SK-N-DZ (cell line): ENCODE measurements at regions not wholly inside any gene's neighbourhood (a gene's known extent, or its start where the extent isn't known, plus 50 kb on each side); places are given as distances from the start of the nearest gene placed in this dataset.
"Not testable (repeated sequence)": the region's sequence is repeated elsewhere in the genome, so short reads cannot be mapped to it uniquely, and the experiment has no call there.

Source experiments
- DNase-seq: peaks from one replicate; pipeline ENCODE4 v3.0.0-alpha.2; 2015; ENCODE audit warnings: low spot score

GRCh38 chr2:58694114-58694513, 453.0 kb upstream of the FANCL start:
- not testable (repeated sequence) for DNase-seq

DNA sequence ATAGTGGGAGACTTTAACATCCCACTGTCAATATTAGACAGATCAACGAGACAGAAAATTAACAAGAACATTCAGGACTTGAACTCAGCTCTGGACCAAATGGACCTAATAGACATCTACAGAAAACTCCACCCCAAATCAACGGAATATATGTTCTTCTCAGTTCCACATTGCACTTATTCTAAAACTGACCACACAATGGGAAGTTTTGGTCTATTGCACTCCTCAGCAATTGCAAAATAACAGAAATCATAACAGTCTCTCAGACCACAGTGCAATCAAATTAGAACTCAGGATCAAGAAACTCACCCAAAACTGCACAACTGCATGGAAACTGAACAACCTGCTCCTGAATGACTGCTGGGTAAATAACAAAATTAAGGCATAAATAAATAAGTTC, 449.9 kb upstream of the FANCL start:
- DNase-seq: not testable (repeated sequence)

DNA sequence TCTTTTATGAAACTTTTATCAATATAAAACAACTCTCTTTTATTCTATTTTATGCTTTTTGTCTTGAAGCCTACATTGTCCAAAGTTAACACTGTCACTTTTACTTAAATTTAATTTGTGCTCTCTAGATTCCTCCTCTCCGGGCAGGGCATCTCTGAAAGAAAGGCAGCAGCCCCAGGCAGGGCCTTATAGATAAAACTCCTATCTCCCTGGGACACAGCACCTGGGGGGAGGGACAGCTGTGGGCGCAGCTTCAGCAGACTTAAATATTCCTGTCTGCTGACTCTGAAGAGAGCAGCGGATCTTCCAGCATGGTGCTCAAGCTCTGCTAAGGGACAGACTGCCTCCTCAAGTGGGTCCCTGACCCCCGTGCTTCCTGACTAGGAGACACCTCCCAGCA, 447.7 kb upstream of the FANCL start:
- no peak for DNase-seq

- no peak for DNase-seq
Measured at GRCh38 chr2:58686776-58687175, 445.7 kb upstream of the FANCL start.

DNA sequence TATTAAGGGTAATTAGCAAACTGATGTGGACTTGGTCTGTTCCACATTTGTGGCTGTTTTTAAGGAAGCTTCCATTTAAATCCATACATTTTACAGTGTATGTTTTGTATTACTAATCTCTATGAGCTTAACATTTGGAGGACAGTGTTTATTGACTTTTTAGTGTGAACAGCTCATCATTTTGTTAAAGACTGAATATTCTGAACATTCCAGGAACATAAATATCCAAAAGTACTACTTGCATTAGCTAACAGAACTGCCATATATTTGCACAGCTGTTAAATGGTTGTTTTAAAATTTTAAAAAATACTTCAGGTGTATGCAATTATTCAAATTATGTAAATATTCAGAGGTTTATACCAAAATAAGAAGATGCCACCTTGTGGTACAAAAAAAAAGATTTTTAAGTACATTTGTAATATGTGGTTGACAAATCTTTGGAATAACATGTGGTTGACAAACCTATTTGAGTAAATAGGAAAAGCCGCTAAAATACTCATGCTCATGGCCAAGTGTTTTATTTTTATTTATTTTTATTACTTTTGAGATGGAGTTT, 439.7 kb upstream of the FANCL start:
- no peak for DNase-seq

GRCh38 chr2:58677748-58678147, 436.6 kb upstream of the FANCL start:
- no peak for DNase-seq

- DNase-seq: no peak
Measured at GRCh38 chr2:58671675-58672074, 430.6 kb upstream of the FANCL start.

DNA sequence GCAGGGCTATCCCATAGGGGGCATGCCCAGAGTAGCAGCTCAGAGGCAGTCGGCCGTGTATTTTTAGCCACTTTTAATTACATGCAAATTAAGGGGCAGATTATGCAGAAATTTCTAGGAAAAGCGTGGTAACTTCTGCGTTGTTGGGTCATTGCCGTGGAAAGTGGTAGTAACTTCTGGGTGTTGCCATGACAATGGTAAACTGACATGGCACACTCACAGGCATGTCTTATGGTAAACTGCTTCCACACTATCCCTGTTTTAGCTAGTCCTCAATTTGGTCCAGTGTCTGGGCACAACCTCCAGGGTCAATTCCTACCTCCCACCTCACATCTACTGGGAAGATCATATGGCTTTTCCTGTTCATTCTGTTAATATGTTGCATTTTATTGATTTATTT, 428.9 kb upstream of the FANCL start:
- no peak for DNase-seq

DNA sequence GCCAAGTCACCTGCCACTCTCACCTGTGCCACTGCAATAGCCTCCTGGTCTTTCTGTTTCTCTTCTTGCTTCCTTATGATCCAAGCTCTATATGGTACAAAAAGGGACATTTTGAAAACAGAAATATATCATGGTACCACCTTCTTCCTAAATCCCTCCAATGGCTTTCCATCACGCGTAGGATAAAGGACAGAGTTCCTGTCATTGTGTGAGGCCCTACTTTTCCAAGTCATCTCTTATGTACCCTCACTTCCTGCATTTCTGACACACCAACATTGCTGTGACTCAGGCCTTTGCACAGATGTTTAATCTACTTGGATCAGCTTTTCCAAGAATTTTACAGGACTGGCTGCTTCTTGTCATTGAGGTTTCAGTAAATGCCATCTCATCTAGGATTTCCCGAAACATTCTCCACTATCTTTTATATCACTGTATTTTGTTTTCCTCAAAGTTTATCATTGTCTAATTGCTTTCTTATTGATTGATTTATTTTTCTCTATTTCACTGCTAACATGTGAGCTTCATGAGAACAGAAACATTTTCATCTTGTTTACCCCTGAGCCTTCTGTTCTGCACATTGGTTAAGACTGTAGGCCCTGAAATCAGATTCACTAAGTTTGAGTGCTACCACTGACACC, 426.1 kb upstream of the FANCL start:
- no peak for DNase-seq

- no peak for DNase-seq
Measured at GRCh38 chr2:58666323-58666970, 425.3 kb upstream of the FANCL start.

DNA sequence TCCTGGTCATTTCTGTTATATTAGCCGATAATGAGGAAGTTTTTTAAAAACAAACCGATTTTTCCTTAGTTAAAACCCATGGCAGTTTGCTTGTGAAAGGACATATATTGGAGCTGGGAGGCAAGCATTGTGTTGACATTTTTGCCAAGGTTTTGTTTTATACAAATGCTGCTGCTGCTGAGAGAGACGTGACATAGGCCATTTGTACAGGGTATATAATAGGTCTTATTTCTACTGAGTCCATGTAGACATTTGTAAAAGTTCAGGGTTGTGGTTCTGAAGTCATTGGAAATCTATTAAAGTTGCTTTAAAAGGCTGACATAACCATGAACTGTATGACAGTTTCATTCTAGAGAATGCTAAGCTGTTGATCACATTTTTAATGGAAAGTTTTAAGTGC, 424.0 kb upstream of the FANCL start:
- DNase-seq: no peak

DNA sequence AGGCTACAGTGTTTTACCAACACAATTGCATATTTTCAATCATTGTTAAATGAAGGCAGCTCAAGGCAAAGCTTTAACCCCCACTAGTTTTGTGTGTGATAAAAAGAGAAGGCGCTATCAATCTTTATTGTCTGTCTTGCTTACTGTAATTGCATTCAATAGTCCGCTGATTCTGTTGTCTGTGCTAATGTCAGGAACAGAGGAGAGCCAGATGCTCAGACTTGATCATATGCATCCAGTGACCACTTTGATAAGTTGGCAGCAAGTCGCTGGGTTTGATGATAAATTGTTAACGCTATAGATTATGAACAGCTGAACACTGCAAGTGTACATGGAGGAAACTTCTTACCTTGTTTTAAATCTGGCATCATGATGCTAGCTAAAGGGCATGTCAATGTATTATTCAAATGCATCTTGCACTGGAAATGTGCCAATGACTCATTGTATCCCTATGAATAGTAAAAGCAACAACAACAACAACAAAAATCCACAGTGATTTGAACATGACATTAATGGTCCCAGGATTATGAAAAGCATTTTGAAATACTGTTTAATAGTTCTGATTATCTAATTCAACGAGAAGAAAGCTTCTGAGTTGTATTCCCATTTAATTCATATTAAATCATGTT, 423.5 kb upstream of the FANCL start:
- peak; percentile 43 for DNase-seq

GRCh38 chr2:58660046-58660445, 418.9 kb upstream of the FANCL start:
- peak; percentile 36 for DNase-seq

- DNase-seq: no peak
Measured at GRCh38 chr2:58655152-58655551, 414.0 kb upstream of the FANCL start.

GRCh38 chr2:58651930-58652329, 410.8 kb upstream of the FANCL start:
- DNase-seq: no peak

GRCh38 chr2:58650781-58651180, 409.7 kb upstream of the FANCL start:
- no peak for DNase-seq

- DNase-seq: no peak
Measured at GRCh38 chr2:58649756-58650155, 408.6 kb upstream of the FANCL start.

- DNase-seq: no peak
Measured at GRCh38 chr2:58645017-58645416, 403.9 kb upstream of the FANCL start.

DNA sequence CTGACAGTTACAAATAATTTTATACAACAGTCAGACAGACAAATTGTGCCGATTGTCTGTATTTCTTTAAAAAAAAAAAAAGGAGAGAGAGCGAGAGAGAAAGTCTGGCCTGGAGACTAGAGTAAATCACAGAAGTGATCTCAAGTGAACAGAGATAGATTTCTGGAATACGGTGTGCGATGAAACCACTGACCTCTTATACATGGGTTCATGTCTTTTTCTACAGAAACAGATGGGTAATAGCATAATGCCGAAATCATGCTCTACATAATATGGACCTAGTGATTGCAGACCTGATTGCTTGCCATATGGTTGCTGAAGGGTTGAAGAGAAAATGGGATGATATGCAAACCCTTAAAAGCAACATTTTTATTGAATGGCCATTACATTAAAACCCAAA, 403.3 kb upstream of the FANCL start:
- peak; percentile 5 for DNase-seq

DNA sequence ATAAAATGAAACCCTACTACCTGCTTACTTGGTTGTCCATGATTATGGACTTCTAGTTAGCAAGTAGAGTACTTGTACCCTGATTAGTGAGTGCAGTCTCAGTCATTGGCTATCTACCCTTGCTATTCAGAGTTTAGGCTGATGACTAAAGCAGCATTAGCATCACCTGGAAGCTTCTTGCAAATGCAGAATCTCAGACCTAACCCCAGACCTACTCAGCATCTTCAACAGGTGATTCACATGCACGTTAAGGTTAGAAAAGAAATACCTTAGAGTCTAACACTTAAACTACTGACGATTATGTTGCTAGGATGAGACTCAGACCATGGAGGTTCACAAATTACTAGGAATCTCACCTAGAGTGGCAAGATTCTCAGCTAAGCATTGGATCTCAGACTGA, 399.9 kb upstream of the FANCL start:
- DNase-seq: no peak

DNA sequence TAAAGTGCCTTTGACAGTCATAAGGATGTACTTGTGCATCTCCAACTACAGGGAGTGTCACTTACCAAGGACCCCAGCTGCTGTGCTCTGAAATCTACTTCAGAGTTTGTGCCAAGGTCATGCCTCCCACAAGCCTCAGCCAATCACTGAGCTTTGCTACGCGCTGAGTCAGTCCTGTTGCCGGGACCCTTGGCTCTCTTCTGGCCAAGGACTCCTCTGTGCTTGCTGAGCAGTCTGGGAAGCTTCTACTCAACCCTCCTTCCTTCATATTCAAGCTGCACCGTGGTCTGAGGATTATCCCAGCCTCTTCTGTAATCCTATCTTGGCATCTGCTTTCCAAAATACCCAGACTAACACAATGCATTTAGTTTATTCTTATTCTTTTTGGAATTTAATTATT, 398.9 kb upstream of the FANCL start:
- DNase-seq: no peak

DNA sequence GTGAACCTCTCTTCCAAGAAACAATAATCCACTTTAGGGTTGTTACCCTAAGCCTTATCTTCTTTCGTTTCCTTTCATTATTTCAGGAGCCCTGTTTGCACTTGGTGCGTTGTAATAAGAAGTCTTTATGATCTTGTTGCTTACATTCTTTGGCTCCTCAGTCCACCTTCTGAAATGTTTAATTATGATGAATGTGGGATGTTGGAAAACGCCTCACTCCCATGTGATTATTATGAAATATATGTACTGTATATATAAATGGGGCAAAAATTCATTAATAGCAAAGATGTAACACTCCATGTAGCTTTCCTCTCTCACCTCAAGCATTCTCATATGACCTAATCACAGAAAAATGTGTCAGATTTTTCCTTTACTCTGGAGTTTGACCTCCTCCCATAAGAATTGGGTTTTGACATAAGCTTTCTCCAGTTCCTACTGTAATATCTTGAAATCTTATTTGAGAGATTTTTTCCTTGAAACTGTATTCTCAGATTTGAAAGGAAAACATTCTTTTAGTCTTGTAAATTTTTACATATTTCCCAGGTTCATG, 397.2 kb upstream of the FANCL start:
- no peak for DNase-seq

DNA sequence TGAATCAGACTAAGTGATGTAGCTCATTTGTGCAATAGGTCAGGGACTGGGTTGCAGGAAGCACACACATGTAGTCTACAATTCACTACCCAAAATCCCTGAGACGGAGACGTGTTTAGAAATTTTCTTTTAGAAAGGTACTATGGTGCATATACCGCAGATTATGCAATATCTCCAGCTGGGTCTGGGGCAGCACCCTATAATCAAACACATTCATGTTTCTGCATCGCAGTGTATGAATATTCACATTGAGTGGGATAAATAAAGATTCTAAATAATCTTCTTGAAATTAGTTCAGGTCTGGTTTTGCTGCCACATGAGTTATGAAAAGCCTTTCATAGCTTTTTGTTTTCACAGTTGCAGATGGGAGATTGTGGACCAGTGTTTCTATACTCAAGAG, 395.7 kb upstream of the FANCL start:
- no peak for DNase-seq
